Left renal cortex interstitium (tissue), 4 donors: ENCODE measurements at regions not wholly inside any gene's neighbourhood (a gene's known extent, or its start where the extent isn't known, plus 50 kb on each side); places are given as distances from the start of the nearest gene placed in this dataset.

ENCODE experiments used
- DNase-seq, 4 donors: peaks; one replicate each; pipeline ENCODE4 v3.0.0-alpha.2; 2013; ENCODE audit warnings: low read depth in 4 of 4, low spot score in 2 of 4, missing footprints in 1 of 4

DNA sequence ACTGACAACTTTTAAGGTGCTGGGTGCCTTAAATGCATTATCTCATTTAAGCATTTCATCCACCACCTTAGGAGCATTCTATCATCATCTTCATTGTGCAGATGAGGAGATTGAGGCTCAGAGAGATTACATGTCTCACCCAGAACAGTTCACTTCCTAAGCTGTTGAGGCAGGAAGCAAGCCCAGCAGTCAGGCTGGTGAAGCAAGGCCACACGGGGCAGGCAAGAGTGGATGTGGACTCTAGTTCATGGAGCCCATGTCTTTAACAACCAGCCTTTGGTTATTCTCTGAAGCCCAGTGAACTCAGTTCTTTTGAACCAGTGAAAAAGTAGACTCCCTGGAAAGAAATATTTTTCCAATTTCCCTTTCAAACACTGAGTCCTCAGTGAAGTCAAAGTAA is 294.8 kb upstream of the MGAT5 start:
- DNase-seq: no peak

DNA sequence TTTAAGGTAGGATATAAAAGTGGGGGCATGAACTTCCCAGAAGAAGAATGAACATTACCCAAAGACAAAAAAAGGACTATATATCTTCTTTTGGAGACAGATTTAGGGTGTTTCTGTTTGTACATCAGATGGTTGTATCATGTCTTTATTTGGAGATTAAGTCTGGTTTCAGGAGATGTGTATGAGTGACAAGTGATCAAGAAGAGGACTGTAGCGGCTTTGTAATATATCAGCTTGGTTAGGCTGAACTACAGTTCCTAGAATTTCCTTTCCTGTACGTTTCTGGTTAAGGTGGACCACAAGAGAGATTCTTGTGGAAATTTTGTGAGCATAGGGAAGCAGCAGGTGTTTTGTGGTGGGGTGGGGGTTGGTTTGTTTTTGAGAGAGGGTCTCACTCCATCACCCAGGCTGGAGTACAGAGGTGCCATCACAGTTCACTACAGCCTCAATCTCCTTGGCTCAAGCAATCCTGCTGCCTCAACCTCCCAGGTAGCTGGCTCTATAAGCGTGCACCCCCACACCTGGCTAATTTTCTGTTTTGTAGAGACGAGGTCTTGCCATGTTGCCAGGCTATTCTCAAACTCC is 287.1 kb upstream of the MGAT5 start:
- no peak for DNase-seq

DNA sequence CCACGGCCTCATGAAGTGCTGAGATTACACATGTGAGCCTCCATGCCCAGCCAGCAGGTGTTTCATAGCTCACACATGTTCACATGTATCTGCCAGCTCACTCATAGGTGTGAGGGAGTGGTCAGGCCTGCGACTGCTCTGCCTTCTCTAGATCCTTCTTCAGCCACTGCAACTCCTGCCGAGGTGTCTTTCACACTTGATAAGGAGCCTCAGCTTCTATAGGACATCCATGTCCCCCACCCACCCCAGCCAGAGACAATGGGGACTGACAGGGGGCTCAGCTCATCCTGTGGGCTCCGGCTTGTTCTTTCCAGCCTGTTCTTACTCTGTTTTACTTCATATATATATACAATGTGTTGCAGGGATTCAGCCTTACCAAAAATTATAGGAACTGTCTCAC is 286.5 kb upstream of the MGAT5 start:
- no peak for DNase-seq

DNA sequence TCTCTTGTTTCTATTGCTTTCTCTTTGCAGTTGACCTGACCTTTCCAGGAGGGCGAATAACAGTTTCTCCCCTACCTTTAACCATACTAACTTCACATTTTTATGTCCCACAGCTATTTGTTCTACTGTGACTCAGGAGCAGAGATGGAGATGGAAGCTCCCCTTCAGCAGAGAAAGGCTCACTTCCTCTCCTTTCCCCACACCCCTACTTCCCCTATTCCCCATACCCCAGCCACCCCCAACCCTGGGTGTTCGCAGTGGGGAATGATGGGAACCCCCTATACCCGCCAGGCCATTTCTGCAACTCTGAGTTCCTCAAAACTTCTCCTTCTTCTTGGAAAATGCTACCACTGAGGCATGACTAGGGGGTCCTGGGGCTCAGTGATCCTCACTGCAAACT is 285.4 kb upstream of the MGAT5 start:
- DNase-seq: no peak

DNA sequence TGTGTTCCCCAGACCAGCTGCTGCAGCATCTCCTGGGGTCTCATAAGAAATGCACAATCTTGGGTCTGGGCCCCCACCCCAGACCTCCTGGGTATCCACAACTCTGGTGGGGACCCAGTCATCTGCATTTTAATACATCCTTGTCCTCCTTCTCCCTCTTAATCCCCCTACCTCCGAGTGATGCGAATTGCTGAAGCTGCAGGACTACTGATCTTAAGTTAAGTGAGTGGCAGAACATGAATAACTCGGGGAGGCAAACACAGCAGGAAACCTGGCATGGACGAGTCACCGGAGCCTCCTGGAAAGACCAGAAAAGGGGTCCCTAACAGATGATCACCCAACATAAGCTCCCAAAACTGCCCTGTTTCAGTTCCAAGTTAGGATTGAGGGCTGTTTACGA is 283.2 kb upstream of the MGAT5 start:
- no peak for DNase-seq

DNA sequence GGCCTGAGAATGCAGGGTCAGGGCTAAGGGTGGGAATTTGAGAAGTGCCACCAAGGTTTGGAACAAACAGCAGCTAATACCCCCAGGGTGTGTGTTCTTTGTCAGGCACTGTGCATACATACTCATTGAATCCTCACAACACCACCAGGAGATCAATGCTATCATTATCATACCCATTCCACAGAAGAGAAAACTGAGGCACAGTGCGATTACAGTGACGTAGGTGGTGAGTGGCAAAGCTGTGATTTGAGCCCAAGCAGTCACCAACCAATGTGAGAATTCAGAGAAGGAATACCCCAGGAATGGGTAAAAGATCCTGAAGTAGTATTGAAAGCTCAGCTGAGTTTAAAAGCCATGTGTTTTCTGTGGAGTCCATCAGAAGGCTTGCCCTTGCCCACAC is 281.6 kb upstream of the MGAT5 start:
- DNase-seq: no peak

DNA sequence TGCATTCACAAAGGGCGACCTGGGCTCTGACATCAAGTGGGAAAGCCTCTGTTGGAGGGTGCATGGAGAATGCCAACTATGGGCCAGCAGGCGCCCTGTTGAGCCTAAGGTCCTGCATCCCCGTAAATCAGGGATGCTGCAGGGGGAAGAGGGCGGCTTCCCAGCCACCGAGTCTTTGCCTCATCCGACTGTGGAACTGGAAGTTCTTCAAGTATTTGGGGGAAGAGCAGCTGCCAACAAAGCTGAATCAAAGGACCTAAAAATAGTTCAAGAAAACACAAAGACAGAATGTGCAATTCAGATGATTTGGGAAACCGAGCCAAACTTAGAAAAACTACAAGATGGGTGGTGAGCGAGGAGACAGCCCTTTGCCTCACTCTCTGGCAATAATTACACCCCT is 281.1 kb upstream of the MGAT5 start:
- DNase-seq: no peak

DNA sequence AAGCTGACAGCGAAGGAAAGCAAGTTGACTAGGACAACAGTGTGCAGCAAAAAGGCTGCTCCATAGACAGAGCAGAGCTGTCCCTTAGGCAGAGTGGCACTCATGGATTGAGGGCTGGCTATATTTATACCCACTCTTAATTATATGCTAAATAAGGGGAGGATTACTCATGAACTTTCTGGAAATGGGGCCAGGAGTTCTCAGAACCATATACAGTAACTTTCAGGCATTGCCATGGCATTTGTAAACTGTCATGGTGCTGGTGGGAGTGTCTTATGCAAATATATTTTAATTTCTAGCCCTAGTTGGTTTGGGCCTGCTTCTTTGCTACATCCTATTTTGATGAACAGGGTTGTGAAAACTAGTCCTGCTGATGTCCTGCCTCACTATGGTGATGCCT is 279.5 kb upstream of the MGAT5 start:
- no peak for DNase-seq

DNA sequence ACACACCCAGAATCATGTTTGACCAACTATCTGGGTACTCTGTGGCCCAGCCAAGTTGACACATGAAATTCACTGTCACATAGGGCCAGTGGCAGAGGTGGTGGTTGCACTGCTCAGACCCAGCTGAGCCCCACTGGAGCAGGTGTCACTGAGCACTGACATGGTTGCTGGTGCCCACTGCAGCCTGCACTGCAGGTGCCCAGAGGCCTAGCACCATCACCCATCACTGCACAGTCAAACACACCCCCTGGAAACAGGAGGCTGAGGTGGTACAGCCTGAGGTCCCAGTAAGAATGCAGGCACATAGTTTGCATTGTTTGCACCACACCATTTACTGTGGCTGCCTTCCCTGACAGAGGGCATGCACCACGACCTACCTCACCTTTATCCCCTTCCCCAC is 278.7 kb upstream of the MGAT5 start:
- no peak for DNase-seq

DNA sequence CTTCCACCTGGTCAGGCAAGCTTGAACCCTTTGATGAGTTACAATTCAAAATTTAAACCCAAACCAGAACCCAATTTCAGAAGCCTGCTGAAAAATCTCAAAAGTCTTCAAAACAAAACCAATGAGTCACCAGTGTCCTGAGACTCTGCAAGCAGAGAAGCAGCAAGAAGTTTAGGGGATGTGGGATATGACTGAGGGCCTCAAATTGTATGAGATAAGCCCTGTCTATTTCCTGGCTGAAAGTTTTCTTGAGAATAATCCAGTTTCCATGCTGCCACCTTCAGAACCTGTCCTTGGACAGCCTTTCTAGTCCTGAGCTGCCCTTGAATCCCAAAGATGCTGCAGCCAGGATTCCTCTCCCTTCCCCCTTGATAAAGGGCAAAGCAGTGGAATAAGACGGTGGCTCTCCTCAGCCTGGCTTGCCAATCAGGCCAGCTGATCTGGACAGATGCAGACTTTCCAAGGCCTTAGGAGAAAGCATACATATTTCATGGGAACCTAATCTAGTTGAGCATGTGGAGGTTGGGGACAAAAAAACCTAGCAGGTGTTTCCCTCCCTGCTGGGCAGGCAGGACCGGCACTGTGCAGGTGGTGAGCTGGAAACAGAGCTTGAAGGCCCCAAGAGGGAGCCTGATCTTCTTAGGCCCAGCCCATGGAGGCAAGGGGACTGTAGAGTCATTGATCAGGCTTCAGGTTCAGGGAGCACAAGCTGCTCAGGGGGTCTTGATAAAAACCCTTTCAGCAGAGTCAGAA is 278.0 kb upstream of the MGAT5 start:
- no peak for DNase-seq

DNA sequence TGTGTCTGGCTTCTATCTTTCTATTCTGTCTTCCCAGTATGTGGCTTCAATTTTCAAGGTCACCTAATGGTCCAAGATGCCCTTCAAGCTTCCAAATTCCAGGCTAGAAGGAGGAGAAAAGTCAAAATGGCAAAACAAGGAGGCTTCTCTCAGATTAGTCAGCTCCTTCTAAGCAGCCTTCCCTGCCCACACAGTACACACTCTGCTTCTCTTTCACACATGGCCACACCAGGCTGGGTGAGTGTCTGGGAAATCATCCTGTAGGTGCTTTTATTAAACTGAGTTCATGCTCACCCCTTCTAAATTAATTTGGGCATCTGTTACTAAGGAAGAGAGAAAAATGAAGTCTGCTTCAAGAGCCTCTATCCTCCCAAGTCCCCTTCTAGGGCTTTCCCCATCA is 277.2 kb upstream of the MGAT5 start:
- no peak for DNase-seq

DNA sequence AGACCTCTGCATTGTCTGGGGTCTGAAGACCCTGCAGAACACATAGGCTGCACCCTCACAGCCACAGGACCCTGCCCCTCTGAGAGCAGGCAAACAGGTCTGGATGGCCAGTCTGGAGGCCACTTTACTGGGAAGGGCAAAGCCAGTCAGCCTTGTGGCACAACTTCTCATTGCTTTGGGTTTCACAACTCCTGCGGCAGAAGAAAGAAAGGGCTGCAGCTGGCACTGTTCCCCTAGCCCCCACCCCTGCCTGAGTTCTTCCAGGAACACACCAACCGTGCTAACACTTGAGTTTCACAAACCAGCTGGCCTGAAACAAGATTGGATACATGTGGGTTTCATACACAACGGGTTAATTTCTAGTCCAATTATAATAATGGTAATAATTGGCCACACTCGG is 276.5 kb upstream of the MGAT5 start:
- no peak for DNase-seq

DNA sequence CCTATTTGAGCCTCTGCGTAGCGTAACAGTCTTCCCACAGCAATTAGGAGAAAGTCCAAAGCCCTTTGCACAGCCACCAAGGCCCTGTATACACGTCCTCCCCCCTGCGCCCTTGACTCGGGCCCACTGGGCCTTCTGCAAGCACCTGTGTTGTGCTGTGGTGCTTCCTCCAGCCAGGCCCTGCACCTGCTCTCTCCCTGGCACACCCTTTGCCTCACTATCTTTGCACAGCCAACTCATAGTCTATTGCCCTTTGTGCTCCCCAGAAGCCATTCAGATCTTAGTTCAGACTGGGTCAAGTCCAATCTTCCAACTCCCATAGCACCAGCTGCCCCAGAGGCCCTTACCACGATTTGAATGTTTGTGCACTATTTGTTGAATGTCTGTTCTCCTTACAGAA is 271.6 kb upstream of the MGAT5 start:
- no peak for DNase-seq

DNA sequence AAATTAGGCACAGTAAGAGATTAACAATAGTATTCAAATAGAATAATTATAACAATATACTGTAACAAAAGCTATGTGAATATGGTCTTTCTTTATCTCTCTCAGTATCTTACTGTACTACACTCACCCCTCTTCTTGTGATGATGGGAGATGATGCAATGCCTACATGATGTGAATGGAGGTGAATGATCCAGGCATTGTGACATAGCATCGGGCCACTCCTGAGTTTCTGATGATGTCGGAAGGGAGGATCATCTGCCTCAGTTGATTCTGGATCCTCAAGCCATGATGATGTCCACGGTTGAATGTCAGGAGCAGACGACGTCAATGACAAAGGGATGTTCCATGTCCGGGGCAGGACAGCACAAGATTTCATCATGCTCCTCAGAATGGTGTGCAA is 268.3 kb upstream of the MGAT5 start:
- DNase-seq: no peak

DNA sequence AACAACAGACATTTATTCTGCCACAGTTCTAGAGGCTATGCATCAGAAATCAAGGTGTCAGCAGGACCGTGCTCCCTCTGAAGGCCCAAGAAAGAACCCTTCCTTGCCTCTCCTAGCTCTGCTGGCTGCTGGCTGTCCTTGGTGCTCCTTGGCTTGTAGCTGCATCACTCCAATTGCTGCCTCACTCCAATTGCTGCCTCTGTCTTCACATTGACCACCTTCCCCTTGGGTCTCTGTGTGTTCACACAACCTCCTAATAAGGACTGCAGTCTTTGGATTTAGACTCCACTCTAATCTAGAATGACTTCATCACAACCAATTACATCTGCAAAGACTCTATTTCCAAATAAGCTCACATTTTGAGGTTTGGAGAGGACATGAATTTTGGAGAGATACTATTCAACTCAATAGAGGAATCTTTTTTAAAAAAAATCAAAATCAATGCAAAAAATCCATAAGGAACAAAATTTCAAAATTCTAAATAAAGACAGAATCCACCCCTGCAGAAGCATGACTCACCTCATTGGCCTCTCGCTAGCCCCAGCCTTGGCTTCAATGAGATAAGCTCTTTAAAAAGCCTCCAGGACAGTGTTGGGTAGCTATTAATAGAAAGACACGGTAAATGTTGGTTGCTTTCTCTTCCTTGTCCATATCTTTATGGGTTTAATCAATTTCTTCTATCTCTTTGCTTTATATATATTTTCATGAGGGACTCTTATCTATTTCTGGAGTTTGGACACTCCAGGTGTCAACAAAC is 267.6 kb upstream of the MGAT5 start:
- no peak for DNase-seq

DNA sequence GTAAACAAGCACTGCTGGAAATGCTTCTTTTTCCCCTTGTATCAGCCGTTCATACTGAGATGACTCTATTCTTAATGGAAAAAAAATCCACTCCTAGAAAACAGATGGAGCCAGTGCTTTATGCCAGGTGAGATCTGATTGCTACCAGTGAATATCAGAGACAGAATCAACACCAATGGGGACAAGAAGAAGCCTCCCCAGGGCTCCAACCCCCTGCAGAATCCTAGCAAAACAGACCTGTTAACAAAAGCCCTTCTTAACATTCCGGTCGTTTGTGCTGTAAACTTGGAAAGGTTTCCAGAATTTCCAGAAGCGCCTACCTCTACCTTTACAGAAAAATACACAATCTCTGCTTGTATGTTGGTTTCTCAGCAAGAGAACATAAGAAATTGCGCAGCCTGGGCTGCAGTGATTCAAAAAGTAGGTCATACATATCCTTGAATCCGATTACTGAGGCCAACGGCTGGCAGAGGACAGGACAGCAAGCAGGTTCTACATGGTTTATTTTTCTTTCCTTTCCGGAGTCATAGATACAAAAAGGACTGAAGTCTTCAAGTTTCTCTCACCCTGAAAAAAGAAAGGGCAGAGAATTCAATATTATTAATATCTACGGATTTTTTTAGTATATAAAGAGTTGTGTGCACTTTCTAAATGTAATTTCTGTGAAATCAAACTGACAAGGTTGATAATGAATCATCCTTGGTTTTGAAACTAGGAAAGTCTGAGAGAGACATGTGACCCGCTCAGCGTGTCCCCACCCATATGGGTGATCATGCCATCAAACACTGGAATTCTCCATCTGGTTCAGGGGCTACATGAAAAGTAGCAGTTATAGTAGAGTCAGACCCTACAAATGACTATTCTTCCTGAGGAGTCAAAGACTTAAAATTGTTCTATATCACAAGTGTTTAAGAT is 266.7 kb upstream of the MGAT5 start:
- DNase-seq: no peak

DNA sequence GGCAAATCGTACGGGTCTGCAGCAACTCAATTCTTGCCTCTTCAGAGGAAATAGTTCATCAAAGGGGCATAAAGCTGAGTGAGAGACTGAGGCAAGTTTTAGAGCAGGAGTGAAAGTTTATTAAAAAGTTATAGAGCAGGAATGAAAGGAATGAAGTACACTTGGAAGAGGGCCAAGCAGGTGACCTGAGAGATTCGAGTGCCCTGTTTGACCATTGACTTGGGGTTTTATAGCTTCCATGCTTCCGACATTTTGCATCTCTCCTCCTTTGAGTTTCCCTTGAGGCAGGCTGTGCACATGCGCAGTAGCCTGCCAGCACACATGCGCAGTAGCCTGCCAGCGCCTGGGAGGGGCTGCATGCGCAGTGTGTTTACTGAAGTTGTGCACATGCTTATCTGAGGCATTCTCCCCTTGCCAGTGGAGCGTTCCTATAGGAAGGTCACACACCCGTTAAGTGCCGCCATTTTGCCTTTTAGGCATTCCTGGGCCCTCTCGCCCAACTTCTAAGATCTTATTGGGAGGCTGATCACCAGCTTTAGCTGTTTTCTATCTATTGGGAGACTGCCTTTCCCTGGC is 265.5 kb upstream of the MGAT5 start:
- DNase-seq: no peak

DNA sequence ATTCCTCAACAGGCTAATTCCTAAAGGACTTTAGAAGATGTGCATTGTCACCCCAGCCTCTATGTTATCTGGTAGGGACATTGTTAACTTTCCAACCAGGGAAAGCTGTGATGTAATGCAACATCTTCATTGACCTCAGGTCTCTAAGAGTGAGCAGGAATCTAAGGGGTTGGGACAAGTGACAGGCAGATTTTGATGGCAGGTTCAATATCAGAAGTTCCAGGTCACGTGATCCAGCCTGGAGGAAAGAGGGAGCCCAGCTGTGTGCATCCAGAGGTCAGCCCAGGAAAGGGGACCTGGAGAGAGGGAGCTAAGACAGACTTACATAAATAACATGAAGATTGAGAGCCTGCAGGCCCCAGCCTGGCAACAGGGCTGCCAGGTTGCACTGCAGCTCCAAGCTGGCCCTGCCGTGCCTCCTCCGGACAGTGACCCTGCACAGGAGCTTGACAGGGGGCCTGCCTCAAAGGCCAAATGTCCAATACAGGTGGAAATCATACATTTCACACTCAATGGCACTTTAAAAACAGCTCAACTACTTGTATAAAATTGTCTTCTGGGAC is 262.2 kb upstream of the MGAT5 start:
- no peak for DNase-seq

DNA sequence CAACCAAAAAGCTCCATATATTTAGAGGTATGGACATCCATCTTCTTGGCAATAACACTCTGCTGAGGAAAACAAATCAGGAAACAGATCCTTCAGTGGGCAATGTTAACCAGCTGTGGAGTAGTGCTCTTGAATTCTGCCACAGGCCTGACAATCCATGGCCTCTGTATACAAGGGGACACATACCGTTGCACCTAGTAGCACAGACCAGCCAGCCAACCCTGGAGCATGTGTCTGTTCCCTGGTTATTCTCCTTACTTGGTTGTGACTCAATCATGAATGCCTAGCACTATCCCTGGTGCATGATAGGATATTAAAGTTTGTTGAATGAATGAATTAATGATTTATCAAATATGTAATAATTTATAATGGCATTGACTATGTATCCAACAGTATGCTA is 261.4 kb upstream of the MGAT5 start:
- no peak for DNase-seq

DNA sequence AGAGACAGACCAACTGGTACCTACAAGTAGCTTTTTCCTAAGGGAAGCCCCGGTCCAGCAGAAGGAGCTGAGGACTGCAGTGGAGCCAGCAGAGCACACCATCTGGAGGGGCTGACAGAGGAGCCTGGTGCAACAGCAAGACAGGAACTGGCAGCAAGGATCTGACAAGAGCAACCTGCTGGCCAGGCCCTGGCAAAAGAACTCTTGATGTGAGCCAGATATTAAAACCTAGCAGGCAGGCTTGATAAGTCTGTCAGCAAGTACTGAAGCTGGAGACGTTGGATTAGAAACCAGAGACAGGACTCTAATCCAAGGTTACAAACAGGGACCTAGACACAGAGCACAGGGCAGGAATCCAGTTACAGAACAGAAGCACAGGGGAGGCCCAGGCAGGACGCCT is 260.7 kb upstream of the MGAT5 start:
- no peak for DNase-seq
